H1 (cell line): ENCODE measurements at regions not wholly inside any gene's neighbourhood (a gene's known extent, or its start where the extent isn't known, plus 50 kb on each side); places are given as distances from the start of the nearest gene placed in this dataset.

ENCODE experiments used
- CTCF ChIA-PET: fragments of 300-600 bp; sonication (Branson Sonifier 250); formaldehyde crosslinking; loops from one replicate; lab custom pipeline; 2021; ENCODE audit not compliant: partially characterized antibody; lab: Charles Lee
- POLR2A ChIA-PET: fragments of 300-600 bp; sonication (Branson Sonifier 250); formaldehyde crosslinking; loops from one replicate; lab custom pipeline; 2021; ENCODE audit warnings: inconsistent platforms; ENCODE audit not compliant: partially characterized antibody; lab: Charles Lee
- DNase-seq, 2 experiments: peaks; one replicate each; pipeline versions ENCODE4 v3.0.0 to v3.0.0-alpha.2; 2010 to 2022; ENCODE audit warnings: low spot score in 2 of 2, low read depth in 1 of 2, mixed read lengths in 1 of 2
- FAIRE-seq: peaks from 2 replicates; lab custom pipeline; 2011; peaks lifted over from hg19 to GRCh38; lab: Jason Lieb, UNC
- H2AFZ ChIP-seq: 2 replicates; pipeline ENCODE4 v1.8.1; 2012; ENCODE audit warnings: low read length, inconsistent platforms
- H2AK5ac ChIP-seq: 2 replicates; pipeline ENCODE4 v1.6.1; 2013; ENCODE audit warnings: low read depth, low read length
- H2BK120ac ChIP-seq: replicated peaks from 2 replicates; pipeline ENCODE3; 2013; ENCODE audit warnings: low read depth, low read length, inconsistent platforms
- H2BK12ac ChIP-seq: 2 replicates; pipeline ENCODE4 v1.6.1; 2013; ENCODE audit warnings: low read depth, low read length
- H2BK15ac ChIP-seq: 2 replicates; pipeline ENCODE4 v1.6.1; 2013; ENCODE audit warnings: low read length
- H2BK20ac ChIP-seq: 2 replicates; pipeline ENCODE4 v1.6.1; 2013; ENCODE audit warnings: low read length
- H2BK5ac ChIP-seq: 2 replicates; pipeline ENCODE4 v1.6.1; 2013; ENCODE audit warnings: low read depth, low read length
- H3K14ac ChIP-seq: 2 replicates; pipeline ENCODE4 v1.6.1; 2013; ENCODE audit warnings: inconsistent platforms; ENCODE audit not compliant: insufficient read length
- H3K18ac ChIP-seq: 2 replicates; pipeline ENCODE4 v1.6.1; 2013; ENCODE audit warnings: low read length; ENCODE audit errors: extremely low read depth
- H3K23ac ChIP-seq: 2 replicates; pipeline ENCODE4 v1.6.1; 2013; ENCODE audit warnings: inconsistent platforms; ENCODE audit not compliant: insufficient read length
- H3K23me2 ChIP-seq: 2 replicates; pipeline ENCODE4 v1.6.1; 2013; ENCODE audit warnings: low read depth, low read length
- H3K27ac ChIP-seq: 2 replicates; pipeline ENCODE4 v1.6.1; 2011; ENCODE audit warnings: low read depth, low read length, inconsistent platforms
- H3K27me3 ChIP-seq, 4 experiments: replicated peaks in 1 of 4; 1 replicate in 1 of 4; 2 replicates in 3 of 4; pipeline versions ENCODE4 v1.6.1 to v1.8.1; 2011 to 2013; ENCODE audit warnings: low read length in 3 of 4, mild to moderate bottlenecking in 3 of 4, inconsistent platforms in 2 of 4, mixed read lengths in 2 of 4, moderate library complexity in 1 of 4; ENCODE audit not compliant: control insufficient read depth in 3 of 4, insufficient read depth in 3 of 4; ENCODE audit errors: extremely low read depth in 1 of 4
- H3K36me3 ChIP-seq, 4 experiments: 2 replicates each; pipeline versions ENCODE4 v1.6.1 to v1.8.1; 2011 to 2013; ENCODE audit warnings: mild to moderate bottlenecking in 4 of 4, low read length in 3 of 4, moderate library complexity in 2 of 4, control low read depth in 1 of 4, inconsistent platforms in 1 of 4; ENCODE audit not compliant: insufficient read depth in 4 of 4, control insufficient read depth in 2 of 4
- H3K4ac ChIP-seq: replicated peaks from 2 replicates; pipeline ENCODE3; 2013; ENCODE audit warnings: low read length, low read depth, mixed read lengths, inconsistent platforms; ENCODE audit not compliant: insufficient read length
- H3K4me1 ChIP-seq, 4 experiments: replicated peaks in 1 of 4; 1 replicate in 1 of 4; 2 replicates in 3 of 4; pipeline versions ENCODE4 v1.6.1 to v1.8.1; 2011 to 2013; ENCODE audit warnings: low read length in 3 of 4, inconsistent platforms in 2 of 4, mixed read lengths in 1 of 4; ENCODE audit not compliant: insufficient read depth in 4 of 4, control insufficient read depth in 3 of 4
- H3K4me2 ChIP-seq, 2 experiments: 2 replicates each; pipeline versions ENCODE4 v1.6.1 to v1.8.1; 2011 to 2013; ENCODE audit warnings: low read depth in 2 of 2, low read length in 2 of 2, control low read depth in 1 of 2, inconsistent platforms in 1 of 2, mild to moderate bottlenecking in 1 of 2; ENCODE audit not compliant: insufficient read depth in 1 of 2
- H3K4me3 ChIP-seq, 4 experiments: fragments of 200-600, 300-600 bp in 1 of 4; sonication (generic), shearing (Covaris generic), sonication (Bioruptor Twin) in 1 of 4; 2 replicates each; pipeline versions ENCODE4 v1.5.1 to v1.8.1; 2011 to 2016; ENCODE audit warnings: low read length in 4 of 4, low read depth in 3 of 4, control low read depth in 2 of 4, inconsistent platforms in 2 of 4, mild to moderate bottlenecking in 2 of 4, mixed read lengths in 1 of 4, moderate library complexity in 1 of 4; ENCODE audit not compliant: insufficient read depth in 2 of 4; ENCODE audit errors: extremely low read depth in 1 of 4
- H3K56ac ChIP-seq: replicated peaks from 2 replicates; pipeline ENCODE3; 2013; ENCODE audit warnings: low read depth, mild to moderate bottlenecking, mixed read lengths, low read length, inconsistent platforms; ENCODE audit not compliant: insufficient read length
- H3K79me1 ChIP-seq: 2 replicates; pipeline ENCODE4 v1.6.1; 2013; ENCODE audit warnings: low read depth, low read length, control low read depth
- H3K79me2 ChIP-seq, 2 experiments: 2 replicates each; pipeline versions ENCODE4 v1.6.1 to v1.8.1; 2012 to 2013; ENCODE audit warnings: low read length in 2 of 2, mild to moderate bottlenecking in 2 of 2, inconsistent platforms in 1 of 2; ENCODE audit not compliant: insufficient read depth in 2 of 2, control insufficient read depth in 1 of 2
- H3K9ac ChIP-seq, 4 experiments: replicated peaks in 1 of 4; 1 replicate in 1 of 4; 2 replicates in 3 of 4; pipeline versions ENCODE4 v1.6.1 to v1.8.1; 2011 to 2013; ENCODE audit warnings: low read depth in 3 of 4, low read length in 3 of 4, control low read depth in 2 of 4, mild to moderate bottlenecking in 2 of 4, moderate library complexity in 2 of 4, inconsistent platforms in 1 of 4; ENCODE audit errors: extremely low read depth in 1 of 4
- H3K9me3 ChIP-seq, 2 experiments: 2 replicates each; pipeline versions ENCODE4 v1.6.1 to v1.8.1; 2012 to 2013; ENCODE audit warnings: mild to moderate bottlenecking in 2 of 2, moderate library complexity in 2 of 2, control low read depth in 1 of 2, inconsistent platforms in 1 of 2, low read depth in 1 of 2, low read length in 1 of 2, mixed read lengths in 1 of 2; ENCODE audit not compliant: insufficient read depth in 2 of 2
- H4K20me1 ChIP-seq, 2 experiments: replicated peaks in 1 of 2; 2 replicates each; pipeline versions ENCODE3 to v1.8.1; 2011 to 2013; ENCODE audit warnings: inconsistent platforms in 2 of 2, low read length in 2 of 2, mild to moderate bottlenecking in 1 of 2; ENCODE audit not compliant: insufficient read depth in 2 of 2, control insufficient read depth in 1 of 2
- H4K5ac ChIP-seq: 2 replicates; pipeline ENCODE4 v1.6.1; 2013; ENCODE audit warnings: low read length, low read depth, mixed read lengths, inconsistent platforms; ENCODE audit not compliant: insufficient read length
- H4K8ac ChIP-seq: 2 replicates; pipeline ENCODE4 v1.8.0; 2013; ENCODE audit warnings: mild to moderate bottlenecking, moderate library complexity, low read length, inconsistent platforms; ENCODE audit not compliant: insufficient read depth; ENCODE audit errors: extremely low read depth
- H4K91ac ChIP-seq: replicated peaks from 2 replicates; pipeline ENCODE3; 2013; ENCODE audit warnings: low read length, mixed read lengths, inconsistent platforms; ENCODE audit not compliant: insufficient read length
- RBBP5 ChIP-seq: IDR thresholded peaks from 2 replicates; pipeline ENCODE4 v1.7.1; 2012; ENCODE audit warnings: low read depth, mild to moderate bottlenecking, inconsistent platforms, low read length, moderate library complexity, borderline replicate concordance
- WGBS, 2 experiments: shearing (Covaris generic) in 1 of 2; methylation state at CpG; one replicate each; pipeline versions ENCODE4 v1.1.6 to v1.1.7; 2013 to 2015; ENCODE audit warnings: low lambda C conversion rate in 2 of 2, mixed read lengths in 2 of 2, inconsistent platforms in 1 of 2, low coverage in 1 of 2, missing lambda C conversion rate in 1 of 2; ENCODE audit not compliant: insufficient replicate concordance in 2 of 2, insufficient coverage in 1 of 2, insufficient read length in 1 of 2; ENCODE audit errors: extremely low coverage in 1 of 2, missing lambda C conversion rate in 1 of 2; 5-methylcytosine and 5-hydroxymethylcytosine counted together

DNA sequence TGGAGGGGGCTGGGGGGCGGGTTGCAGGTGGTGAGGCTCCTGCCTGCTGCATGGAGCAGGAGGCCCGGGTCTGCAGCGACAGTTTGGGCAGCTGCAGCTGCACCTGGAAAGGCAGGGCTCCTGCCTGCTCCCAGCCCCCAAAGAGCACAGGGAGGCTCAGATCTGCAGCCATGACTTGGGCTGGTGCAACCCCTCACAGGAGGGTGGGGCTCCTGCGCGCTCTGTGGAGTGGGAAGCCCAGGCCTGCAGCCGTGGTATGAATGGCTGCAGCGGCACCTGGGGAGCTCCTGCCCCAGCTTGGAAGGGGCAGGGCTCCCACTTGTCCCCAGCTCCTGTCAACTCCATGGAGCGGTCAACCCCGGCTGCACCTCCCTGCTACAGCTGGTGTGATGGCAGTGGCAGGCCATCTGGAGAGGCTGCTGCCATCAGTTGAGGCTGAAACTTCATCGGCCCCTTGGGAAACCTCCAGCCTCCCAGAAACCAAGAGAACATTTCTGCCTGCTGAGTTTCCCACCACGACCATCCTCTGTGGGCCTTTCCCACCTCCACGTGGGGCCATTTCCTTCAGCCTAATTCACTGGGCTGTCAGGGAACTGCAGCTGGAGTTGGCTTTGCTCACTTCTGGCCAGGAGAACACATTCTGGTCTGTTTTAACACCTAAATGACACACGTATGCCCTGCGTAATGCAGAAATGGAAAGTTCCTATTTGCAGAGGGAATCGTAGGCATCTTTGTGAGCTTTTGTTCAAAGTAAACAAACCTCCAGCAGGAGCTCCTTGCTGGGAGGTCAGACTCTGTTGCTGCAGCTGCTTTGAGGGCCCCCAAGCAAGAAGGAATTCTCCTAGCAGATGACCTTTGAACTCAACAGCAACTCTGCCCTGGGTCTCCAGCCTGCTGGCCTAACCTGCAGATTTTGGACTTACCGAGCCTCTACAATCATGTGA is 429.0 kb downstream of the PREX1 start:
- Histone ChIP-seq H2BK12ac (no peak overlapping the region), H2BK20ac (no peak overlapping the region), H4K91ac (no peak overlapping the region), H2AK5ac (no peak overlapping the region), H3K14ac (no peak overlapping the region), H3K27me3 (no peaks in the 10 kb centered on the region), H3K4ac (no peak overlapping the region), H2BK15ac (no peak overlapping the region), H2BK5ac (no peak overlapping the region), H3K23ac (no peak overlapping the region), H3K9ac (no peak overlapping the region), H3K4me2 (no peak overlapping the region), H2AFZ (no peak overlapping the region), H3K23me2 (no peaks in the 10 kb centered on the region), H3K18ac (no peak overlapping the region), H3K4me3 (no peak overlapping the region), H3K9me3 (no peaks in the 10 kb centered on the region), H3K56ac (no peak overlapping the region), H3K4me1 (no peaks in the 10 kb centered on the region; a peak in 2 of 7 replicates)
- ChIA-PET POLR2A (interaction anchor here (0.6 kb wide), 1 partner anchor 253 kb away, joined by 3 read pairs; no protein-coding TSS in a partner anchor), CTCF (interaction anchor here (0.7 to 1.1 kb wide), 5 partner anchors 14 to 450 kb away, joined by 3 read pairs; no protein-coding TSS in a partner anchor)
- DNase-seq (no peak), FAIRE-seq (no peak)
- 87% methylated on average over 14 of the region's 16 CpGs; no CpG with 5 or more reads in 1 of the 2 experiments for WGBS, 2 experiments
- TF ChIP-seq RBBP5 = no peak
- TF ChIP-seq, all 59 proteins: peak for 0
- no peaks in the 10 kb centered on the region for H4K20me1 ChIP-seq
- H3K79me1 ChIP-seq = no peaks in the 10 kb centered on the region
- H4K5ac ChIP-seq = no peak overlapping the region
- no peaks in the 10 kb centered on the region for H3K36me3 ChIP-seq
- H2BK120ac ChIP-seq = no peak overlapping the region
- no peak overlapping the region for H3K27ac ChIP-seq
- H3K79me2 ChIP-seq = no peaks in the 10 kb centered on the region
- H4K8ac ChIP-seq = no peak overlapping the region; the same call in 1 of the 2 replicates
